Transverse colon (tissue), 4 donors: ENCODE measurements at regions not wholly inside any gene's neighbourhood (a gene's known extent, or its start where the extent isn't known, plus 50 kb on each side); places are given as distances from the start of the nearest gene placed in this dataset.
"Not testable (repeated sequence)": the region's sequence is repeated elsewhere in the genome, so short reads cannot be mapped to it uniquely, and the experiment has no call there.

Experiments used
- DNase-seq: peaks from one replicate; pipeline ENCODE4 v3.0.0-alpha.2; 2019
- H3K27ac ChIP-seq, 4 donors: fragments of 200-600 bp; sonication (generic); 2 replicates each; pipeline ENCODE4 v1.5.1; 2016 to 2018; ENCODE audit warnings: inconsistent platforms in 4 of 4
- H3K27me3 ChIP-seq: fragments of 200-600 bp; sonication (generic); 2 replicates; pipeline ENCODE4 v1.5.1; 2017; ENCODE audit warnings: inconsistent platforms
- H3K36me3 ChIP-seq, 4 donors: fragments of 200-600 bp; sonication (generic); 2 replicates each; pipeline ENCODE4 v1.5.1; 2017 to 2019; ENCODE audit warnings: inconsistent platforms in 4 of 4
- H3K4me1 ChIP-seq, 4 donors: fragments of 200-600 bp; sonication (generic); 2 replicates each; pipeline ENCODE4 v1.5.1; 2017 to 2020; ENCODE audit warnings: inconsistent platforms in 4 of 4
- H3K4me3 ChIP-seq, 4 donors: fragments of 200-600 bp; sonication (generic); 1 replicate in 1 of 4; 2 replicates in 3 of 4; pipeline versions ENCODE4 v1.5.1 to v1.6.1; 2017 to 2019; ENCODE audit warnings: inconsistent platforms in 4 of 4
- H3K9me3 ChIP-seq, 2 donors: fragments of 200-600 bp; sonication (generic); 2 replicates each; pipeline ENCODE4 v1.5.1; 2017 to 2019; ENCODE audit warnings: inconsistent platforms in 2 of 2
- EP300 ChIP-seq: sonication (generic); formaldehyde crosslinking; IDR thresholded peaks from one replicate; pipeline ENCODE4 v1.6.1; 2017; ENCODE audit warnings: antibody characterized with exemption, low read depth
- POLR2A ChIP-seq: fragments of 450-650 bp; IDR thresholded peaks from one replicate; pipeline ENCODE4 v1.6.1; 2016; ENCODE audit warnings: antibody characterized with exemption, mild to moderate bottlenecking, moderate library complexity
- POLR2AphosphoS5 ChIP-seq, 3 donors: sonication (generic); formaldehyde crosslinking; IDR thresholded peaks; one replicate each; pipeline ENCODE4 v1.6.1; 2016; ENCODE audit warnings: antibody characterized with exemption in 3 of 3
- WGBS, 2 donors: methylation state at CpG; one replicate each; pipeline ENCODE4 v1.1.5; 2018; ENCODE audit warnings: low coverage in 1 of 2; 5-methylcytosine and 5-hydroxymethylcytosine counted together
- in situ Hi-C, 4 donors: fragments of 200-750 bp; cut with MboI; loops; one replicate each; pipeline versions ENCODE4 v1.15.0 to v1.15.1; 2017; ENCODE audit warnings: low sequenced_read_pairs in 3 of 4, low pct_ligation_motif_present in 1 of 4, low pct_unique_long_range_greater_than_20kb in 1 of 4
- intact Hi-C: fragments of 100-400 bp; cut with DNase I; formaldehyde crosslinking; loops from one replicate; pipeline ENCODE4 v1.15.1; 2023; ENCODE audit warnings: low total_unique reads
- TF ChIP-seq, protein P1 (sequence below), 5 experiments: fragments of 200-600 bp in 3 of 5; fragments of 450-650 bp in 2 of 5; sonication (generic) in 3 of 5; IDR thresholded peaks; 1 replicate in 2 of 5; 2 replicates in 3 of 5; pipeline ENCODE4 v1.5.1; 2016 to 2017; ENCODE audit warnings: antibody characterized with exemption in 5 of 5, inconsistent platforms in 3 of 5, mild to moderate bottlenecking in 2 of 5, moderate library complexity in 1 of 5

DNA sequence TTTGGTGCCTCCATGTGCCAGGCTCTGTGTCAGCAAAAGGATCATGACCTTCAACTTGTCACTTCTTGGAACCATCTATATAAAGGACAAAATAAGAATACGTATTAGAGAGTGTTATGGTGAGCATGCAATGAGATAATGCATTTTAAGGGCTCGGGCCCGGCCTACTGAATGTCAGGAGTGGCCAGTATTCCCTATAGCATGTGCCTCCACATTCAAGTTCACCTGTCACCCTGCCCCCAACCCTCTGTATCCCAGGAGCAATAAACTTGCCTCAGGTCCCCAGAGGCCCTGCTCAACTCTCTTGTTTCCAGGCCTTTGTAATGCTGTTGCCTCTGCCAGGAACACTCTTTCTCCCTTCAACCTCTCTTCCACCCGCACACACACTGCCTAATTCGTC lies 90.2 kb upstream of the SLC6A11 start:
- TF ChIP-seq POLR2AphosphoS5 (IDR thresholded peaks at IDR 0.05): no peak
- 72 to 77% methylated on average over 3 to 5 of the region's 5 CpGs for WGBS, 2 donors
- in situ Hi-C loops (loop anchor here in 1 of 4 donors (25.0 kb wide), 1 partner anchor 389 kb away; no protein-coding TSS in a partner anchor), intact Hi-C loops (no loop called here)
- H3K27ac ChIP-seq: no peak overlapping the region
- no peak overlapping the region for H3K4me3 ChIP-seq
- H3K4me1 ChIP-seq: no peaks in the 10 kb centered on the region
- H3K36me3 ChIP-seq: no peaks in the 10 kb centered on the region
- no peaks in the 10 kb centered on the region for H3K9me3 ChIP-seq
- H3K27me3 ChIP-seq: peaks cover 9% of the 10 kb centered on the region
- no peak for DNase-seq

DNA sequence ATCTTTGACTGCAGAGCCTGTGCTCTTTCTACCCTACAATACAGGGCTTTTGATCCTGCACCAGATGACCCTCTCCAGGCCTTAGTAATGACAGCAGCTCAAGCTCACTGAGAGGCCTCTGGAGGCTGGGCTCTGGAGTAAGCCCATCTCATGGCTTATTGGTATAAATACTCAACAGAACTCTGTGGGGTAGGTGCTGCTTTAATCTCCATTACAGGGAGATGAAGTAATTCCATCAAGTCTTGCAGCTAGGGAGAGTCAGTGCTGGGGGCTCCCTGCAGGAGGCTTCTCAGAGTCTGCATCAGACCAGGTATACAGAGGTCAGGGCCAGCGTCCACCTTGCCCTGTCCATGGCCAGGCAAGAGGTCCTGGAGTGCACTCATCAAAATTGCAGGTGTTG lies 89.2 kb upstream of the SLC6A11 start:
- WGBS, 2 donors: 28% methylated on average over 1 of the region's 1 CpG; no CpG with 5 or more reads in 1 of the 2 donors
- intact Hi-C loops (no loop called here), in situ Hi-C loops (loop anchor here in 1 of 4 donors (25.0 kb wide), 1 partner anchor 389 kb away; no protein-coding TSS in a partner anchor)
- Histone ChIP-seq H3K36me3 (no peaks in the 10 kb centered on the region), H3K27ac (no peak overlapping the region), H3K4me3 (no peak overlapping the region), H3K4me1 (no peaks in the 10 kb centered on the region), H3K27me3 (peaks cover 9% of the 10 kb centered on the region), H3K9me3 (no peaks in the 10 kb centered on the region)
- TF ChIP-seq EP300 (no peak), POLR2A (no peak), POLR2AphosphoS5 (IDR thresholded peaks at IDR 0.05) (no peak)
- DNase-seq: no peak

DNA sequence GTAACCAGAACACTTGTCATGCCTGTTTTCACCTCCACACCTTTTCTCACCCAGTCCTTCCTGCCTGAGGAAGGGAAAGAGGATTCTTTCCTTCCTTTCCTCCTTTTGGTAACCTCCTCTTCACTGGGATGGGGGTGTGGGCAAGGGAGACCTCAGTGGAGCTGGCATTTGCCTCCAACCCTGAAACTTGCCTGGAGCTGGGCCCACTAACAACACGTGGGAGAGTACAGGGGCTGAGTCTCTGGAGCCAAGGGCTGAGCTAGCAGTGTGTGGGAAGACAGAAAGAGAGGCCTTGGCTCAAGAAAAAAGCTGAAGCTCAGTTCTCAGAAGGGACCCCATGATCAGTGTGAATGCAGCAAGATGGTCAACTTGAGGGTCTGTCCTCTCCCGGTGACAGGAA lies 86.6 kb upstream of the SLC6A11 start:
- Histone ChIP-seq H3K27ac (no peak overlapping the region), H3K9me3 (peaks cover 20 to 21% of the 10 kb centered on the region in 2 donors), H3K36me3 (no peaks in the 10 kb centered on the region), H3K4me3 (no peak overlapping the region), H3K4me1 (no peaks in the 10 kb centered on the region), H3K27me3 (peaks cover 9% of the 10 kb centered on the region)
- no peak for TF ChIP-seq POLR2A
- TF ChIP-seq, protein P1, sequence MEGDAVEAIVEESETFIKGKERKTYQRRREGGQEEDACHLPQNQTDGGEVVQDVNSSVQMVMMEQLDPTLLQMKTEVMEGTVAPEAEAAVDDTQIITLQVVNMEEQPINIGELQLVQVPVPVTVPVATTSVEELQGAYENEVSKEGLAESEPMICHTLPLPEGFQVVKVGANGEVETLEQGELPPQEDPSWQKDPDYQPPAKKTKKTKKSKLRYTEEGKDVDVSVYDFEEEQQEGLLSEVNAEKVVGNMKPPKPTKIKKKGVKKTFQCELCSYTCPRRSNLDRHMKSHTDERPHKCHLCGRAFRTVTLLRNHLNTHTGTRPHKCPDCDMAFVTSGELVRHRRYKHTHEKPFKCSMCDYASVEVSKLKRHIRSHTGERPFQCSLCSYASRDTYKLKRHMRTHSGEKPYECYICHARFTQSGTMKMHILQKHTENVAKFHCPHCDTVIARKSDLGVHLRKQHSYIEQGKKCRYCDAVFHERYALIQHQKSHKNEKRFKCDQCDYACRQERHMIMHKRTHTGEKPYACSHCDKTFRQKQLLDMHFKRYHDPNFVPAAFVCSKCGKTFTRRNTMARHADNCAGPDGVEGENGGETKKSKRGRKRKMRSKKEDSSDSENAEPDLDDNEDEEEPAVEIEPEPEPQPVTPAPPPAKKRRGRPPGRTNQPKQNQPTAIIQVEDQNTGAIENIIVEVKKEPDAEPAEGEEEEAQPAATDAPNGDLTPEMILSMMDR (IDR thresholded peaks at IDR 0.05): no peak
- no peak for TF ChIP-seq EP300
- no peak for TF ChIP-seq POLR2AphosphoS5 (IDR thresholded peaks at IDR 0.05)
- intact Hi-C loops (no loop called here), in situ Hi-C loops (loop anchor here in 1 of 4 donors (25.0 kb wide), 1 partner anchor 392 kb away; no protein-coding TSS in a partner anchor)
- no peak for DNase-seq
- 68 to 75% methylated on average over 2 of the region's 2 CpGs for WGBS, 2 donors

DNA sequence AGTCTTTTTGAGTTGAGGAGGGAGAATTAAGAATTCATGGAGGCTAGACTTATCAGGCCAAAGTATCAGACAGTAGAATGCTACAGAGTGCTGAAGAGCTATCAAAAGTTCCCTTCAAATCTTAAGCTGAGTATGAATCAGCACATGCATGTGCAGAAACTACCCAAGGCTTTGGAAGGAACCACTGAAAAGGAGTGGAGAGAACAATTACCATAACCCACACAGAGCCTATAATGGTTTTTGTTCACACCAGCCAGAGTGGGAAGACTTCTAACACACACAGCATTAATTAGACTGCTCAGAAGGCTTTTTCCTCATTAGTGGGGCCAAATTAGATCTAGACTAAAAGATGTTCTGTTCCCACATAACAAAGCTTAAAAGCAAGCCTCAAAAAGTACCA lies 83.7 kb upstream of the SLC6A11 start:
- no peak overlapping the region for H3K27ac ChIP-seq
- no peak overlapping the region for H3K4me3 ChIP-seq
- intact Hi-C loops: no loop called here
- H3K27me3 ChIP-seq: peaks cover 17% of the 10 kb centered on the region
- no peaks in the 10 kb centered on the region for H3K4me1 ChIP-seq
- H3K36me3 ChIP-seq: no peaks in the 10 kb centered on the region
- peaks cover 21 to 22% of the 10 kb centered on the region in 2 donors for H3K9me3 ChIP-seq
- in situ Hi-C loops: loop anchor here in 2 of 4 donors (10.0 to 25.0 kb wide), 2 partner anchors 387 to 395 kb away; no protein-coding TSS in a partner anchor
- TF ChIP-seq EP300 (no peak), POLR2AphosphoS5 (IDR thresholded peaks at IDR 0.05) (no peak), POLR2A (no peak)
- no peak for DNase-seq

DNA sequence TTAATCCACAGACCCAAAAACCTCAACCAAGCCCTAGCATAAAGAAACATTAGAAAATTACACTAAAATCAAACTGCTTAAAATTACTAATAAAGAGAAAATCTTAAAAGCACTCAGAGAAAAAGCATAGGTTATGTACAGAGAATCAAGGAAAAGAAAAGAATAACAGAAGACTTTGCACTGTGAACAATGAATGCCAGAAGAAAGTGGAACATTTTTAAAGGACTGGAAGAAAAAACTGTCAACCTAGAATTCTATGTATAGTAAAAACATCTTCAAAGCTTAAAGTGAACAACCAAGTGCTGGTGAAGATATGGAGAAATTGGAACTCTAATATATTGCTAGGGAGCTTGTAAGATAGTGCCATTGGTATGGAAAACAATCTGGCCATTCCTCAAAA lies 82.7 kb upstream of the SLC6A11 start:
- in situ Hi-C loops: loop anchor here in 2 of 4 donors (10.0 to 25.0 kb wide), 2 partner anchors 388 to 396 kb away; no protein-coding TSS in a partner anchor
- Histone ChIP-seq H3K36me3 (no peaks in the 10 kb centered on the region), H3K27ac (no peak overlapping the region), H3K27me3 (peaks cover 21% of the 10 kb centered on the region), H3K4me3 (no peak overlapping the region), H3K4me1 (no peaks in the 10 kb centered on the region), H3K9me3 (peaks cover 21 to 22% of the 10 kb centered on the region in 2 donors)
- TF ChIP-seq EP300: no peak
- TF ChIP-seq, protein P1 (IDR thresholded peaks at IDR 0.05): no peak
- DNase-seq: no peak
- intact Hi-C loops: no loop called here

DNA sequence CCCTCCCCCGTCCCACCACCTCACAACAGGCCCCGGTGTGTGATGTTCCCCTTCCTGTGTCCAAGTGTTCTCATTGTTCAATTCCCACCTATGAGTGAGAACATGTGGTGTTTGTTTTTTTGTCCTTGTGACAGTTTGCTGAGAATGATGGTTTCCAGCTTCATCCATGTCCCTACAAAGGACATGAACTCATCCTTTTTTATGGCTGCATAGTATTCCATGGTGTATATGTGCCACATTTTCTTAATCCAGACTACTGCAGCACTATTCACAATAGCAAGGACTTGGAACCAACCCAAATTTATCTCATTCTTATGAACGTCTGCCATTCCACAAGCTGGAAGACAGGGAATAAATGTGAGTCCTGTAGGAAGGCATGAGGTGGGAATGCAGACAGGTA lies 79.6 kb upstream of the SLC6A11 start:
- H3K27ac ChIP-seq, intact Hi-C loops, H3K4me1 ChIP-seq, H3K4me3 ChIP-seq, H3K36me3 ChIP-seq, DNase-seq: not testable (repeated sequence)
- WGBS, 2 donors: 20 to 75% methylated on average over 1 to 3 of the region's 3 CpGs
- H3K9me3 ChIP-seq: peaks cover 21 to 22% of the 10 kb centered on the region in 2 donors
- in situ Hi-C loops: loop anchor here in 2 of 4 donors (10.0 to 25.0 kb wide), 2 partner anchors 392 to 399 kb away; no protein-coding TSS in a partner anchor
- H3K27me3 ChIP-seq: peaks cover 32% of the 10 kb centered on the region
